GM12892 (cell line): ENCODE measurements at regions not wholly inside any gene's neighbourhood (a gene's known extent, or its start where the extent isn't known, plus 50 kb on each side); places are given as distances from the start of the nearest gene placed in this dataset.

ENCODE experiments used
- DNase-seq: peaks from one replicate; pipeline ENCODE4 v3.0.0; 2011; ENCODE audit not compliant: insufficient read length
- FAIRE-seq: peaks from 2 replicates; lab custom pipeline; 2011; peaks lifted over from hg19 to GRCh38; lab: Jason Lieb, UNC
- POLR2A ChIP-seq: IDR thresholded peaks from 2 replicates; pipeline ENCODE4 v1.6.1; 2011; ENCODE audit warnings: low read depth, low read length, control low read depth
- POLR2AphosphoS5 ChIP-seq: IDR thresholded peaks from 2 replicates; pipeline ENCODE4 v1.6.1; 2011; ENCODE audit warnings: low read depth, low read length, control low read depth
- TAF1 ChIP-seq: IDR thresholded peaks from 2 replicates; pipeline ENCODE4 v1.6.1; 2011; ENCODE audit warnings: low read depth, mild to moderate bottlenecking, control low read depth, low read length, borderline replicate concordance

DNA sequence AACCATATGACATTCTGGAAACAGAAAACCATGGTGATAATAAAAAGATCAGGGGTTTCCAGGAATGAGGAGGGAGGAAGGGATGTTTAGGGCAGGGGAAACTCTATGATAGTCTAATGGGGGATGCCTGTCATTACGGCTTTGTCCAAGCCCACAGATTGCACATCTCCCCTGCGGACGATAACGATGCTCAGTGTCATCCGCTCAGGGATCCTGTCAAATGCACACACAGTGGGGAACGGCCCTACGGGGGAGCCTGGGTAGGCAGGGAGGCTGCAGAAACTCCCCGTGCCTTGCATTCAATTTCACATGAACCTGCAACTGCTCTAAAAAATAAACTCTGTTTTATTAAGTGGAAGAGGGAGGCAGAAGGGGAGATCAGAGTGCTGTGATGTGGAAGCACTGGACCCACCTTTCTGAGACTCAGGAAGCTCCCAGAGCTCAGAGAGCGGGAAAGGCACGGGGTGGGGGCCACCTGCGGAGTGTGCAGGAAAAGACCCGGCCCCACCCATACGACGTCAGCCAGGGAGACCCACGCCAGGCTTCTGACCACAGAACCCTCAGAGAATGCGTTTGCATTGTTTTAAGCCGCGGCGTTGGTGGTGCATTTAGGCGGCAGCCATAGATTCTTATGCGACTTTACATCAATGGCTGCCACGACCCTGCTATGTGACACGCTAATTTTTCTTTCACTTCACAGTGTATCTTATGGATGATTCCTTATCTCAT is 543.5 kb downstream of the BRD1 start:
- no peak for FAIRE-seq
- TF ChIP-seq POLR2AphosphoS5 = no peak
- no peak for TF ChIP-seq TAF1
- no peak for TF ChIP-seq POLR2A
- DNase-seq = no peak

DNA sequence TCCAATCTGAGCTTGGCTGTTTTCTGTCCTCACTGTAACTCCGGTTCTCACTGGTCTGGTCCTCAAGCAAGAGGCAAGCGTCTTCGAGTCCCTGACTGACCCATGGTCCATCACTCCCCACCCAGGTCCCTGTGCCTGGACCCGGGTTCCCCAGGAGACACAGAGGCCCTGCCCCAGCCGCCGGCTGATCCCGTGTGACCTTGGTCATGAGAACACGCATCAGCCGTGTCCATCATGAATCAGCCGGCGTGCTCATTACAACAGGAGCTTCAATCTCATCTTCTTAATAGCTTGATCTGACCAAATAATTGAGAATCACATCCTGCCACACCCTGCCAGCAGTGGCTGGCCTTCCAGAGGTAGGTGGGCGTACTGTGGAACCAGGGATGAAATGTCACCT is 545.1 kb downstream of the BRD1 start:
- TF ChIP-seq POLR2AphosphoS5 (no peak), TAF1 (no peak), POLR2A (no peak)
- DNase-seq (no peak), FAIRE-seq (no peak)

- no peak for FAIRE-seq
- TF ChIP-seq POLR2A (no peak), TAF1 (no peak), POLR2AphosphoS5 (no peak)
- no peak for DNase-seq
These were observed 546.0 kb downstream of the BRD1 start for GRCh38 chr22:49281467-49282340.

DNA sequence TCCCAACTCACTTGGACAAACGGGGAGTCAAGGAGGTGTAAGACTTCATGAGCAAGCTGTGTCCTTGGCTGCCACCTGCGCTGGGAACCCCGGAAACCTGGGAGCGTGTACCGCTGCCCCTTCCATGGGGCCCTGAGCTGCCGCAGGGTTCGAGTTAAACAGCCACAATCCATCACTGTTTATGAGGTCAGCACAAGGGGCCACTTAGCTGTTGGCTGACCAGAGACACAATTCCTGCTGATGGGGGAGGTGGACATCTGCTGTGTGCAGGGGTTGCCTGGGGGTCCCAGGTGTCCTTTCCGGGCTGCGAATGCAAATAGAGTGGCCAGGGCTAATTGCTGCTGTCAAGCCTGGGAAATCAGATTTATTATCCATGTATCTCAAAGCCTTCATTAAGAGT is 549.3 kb downstream of the BRD1 start:
- FAIRE-seq (no peak), DNase-seq (no peak)
- no peak for TF ChIP-seq POLR2A
- no peak for TF ChIP-seq POLR2AphosphoS5
- no peak for TF ChIP-seq TAF1

DNA sequence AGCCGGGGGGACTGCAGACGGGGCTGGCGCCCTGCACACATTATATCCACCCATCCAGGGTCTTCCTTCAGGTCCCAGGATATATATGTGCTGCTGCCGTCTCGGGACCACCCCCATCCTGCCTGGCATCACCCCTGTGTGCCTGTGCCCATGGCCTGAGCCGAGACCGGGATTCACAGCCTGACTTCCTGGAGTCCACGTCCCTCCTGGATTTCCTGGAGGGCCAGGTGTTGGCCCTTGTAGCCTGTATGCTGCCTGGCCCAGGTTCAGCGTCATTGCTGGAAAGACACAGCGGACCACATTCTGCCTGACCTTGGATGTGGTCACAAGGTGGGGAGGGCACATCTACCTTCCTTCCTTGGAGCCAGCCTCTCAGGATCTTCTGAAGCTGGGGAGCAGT is 551.1 kb downstream of the BRD1 start:
- FAIRE-seq (no peak), DNase-seq (no peak)
- TF ChIP-seq POLR2A = no peak
- TF ChIP-seq POLR2AphosphoS5 = no peak
- TF ChIP-seq TAF1 = no peak

DNA sequence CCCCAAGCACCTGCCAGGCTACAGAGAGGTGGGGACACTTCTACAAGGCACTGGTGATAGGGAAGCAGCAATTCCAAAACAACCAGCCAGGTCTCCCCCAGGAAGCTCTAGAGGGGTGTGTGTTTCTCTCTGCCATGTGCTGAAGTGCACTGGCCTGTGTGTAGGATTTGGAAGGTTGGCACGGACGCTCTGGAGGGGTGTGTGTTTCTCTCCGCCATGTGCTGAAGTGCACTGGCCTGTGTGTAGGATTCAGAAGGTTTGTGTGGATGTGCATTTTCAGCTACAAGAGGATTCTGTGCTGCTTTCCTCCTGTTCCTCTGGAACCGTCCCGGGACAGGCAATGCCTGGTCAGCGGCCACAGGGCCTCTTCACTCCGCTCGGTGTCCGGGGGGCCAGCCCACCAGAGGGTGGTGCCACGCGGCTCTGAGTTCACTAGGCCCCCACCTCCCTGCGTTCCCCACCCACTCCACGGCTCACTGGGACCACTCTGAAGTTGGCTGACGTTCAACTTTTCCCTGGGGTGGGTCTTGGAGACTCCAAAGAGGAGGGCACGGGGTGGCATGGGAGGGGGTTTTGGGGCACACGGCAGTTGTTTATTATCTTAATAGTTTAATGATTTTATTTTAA is 552.8 kb downstream of the BRD1 start:
- TF ChIP-seq POLR2AphosphoS5 (no peak), POLR2A (no peak), TAF1 (no peak)
- FAIRE-seq (no peak), DNase-seq (no peak)

DNA sequence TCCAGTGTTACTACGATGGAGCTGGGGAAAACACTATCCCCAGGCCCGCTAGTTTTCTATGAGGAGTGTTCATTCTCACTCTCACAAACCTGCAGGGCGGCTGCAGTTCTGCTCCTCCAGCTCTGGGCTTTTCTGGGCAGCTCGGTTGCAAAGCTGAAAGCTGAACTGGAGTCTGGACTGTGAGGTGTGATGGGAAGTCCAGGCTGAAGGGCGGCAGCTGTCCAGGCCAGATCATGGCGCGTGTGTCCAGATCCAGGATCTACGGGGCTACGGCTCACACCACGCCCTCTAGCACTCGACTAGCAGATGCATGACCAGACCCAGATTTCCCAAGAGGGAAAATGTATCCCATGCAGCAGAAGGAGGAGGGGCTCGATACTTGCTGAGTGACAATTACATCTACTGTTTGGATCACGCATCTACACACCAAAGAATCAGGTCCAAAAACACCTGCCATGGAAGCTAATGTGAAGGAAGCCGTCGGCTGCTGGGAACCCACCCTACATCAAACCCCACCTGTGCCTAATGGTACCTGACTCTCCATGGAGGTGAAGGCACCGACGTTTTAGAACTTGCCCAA is 555.0 kb downstream of the BRD1 start:
- TF ChIP-seq POLR2AphosphoS5 = no peak
- no peak for TF ChIP-seq POLR2A
- TF ChIP-seq TAF1 = no peak
- FAIRE-seq = no peak
- no peak for DNase-seq

DNA sequence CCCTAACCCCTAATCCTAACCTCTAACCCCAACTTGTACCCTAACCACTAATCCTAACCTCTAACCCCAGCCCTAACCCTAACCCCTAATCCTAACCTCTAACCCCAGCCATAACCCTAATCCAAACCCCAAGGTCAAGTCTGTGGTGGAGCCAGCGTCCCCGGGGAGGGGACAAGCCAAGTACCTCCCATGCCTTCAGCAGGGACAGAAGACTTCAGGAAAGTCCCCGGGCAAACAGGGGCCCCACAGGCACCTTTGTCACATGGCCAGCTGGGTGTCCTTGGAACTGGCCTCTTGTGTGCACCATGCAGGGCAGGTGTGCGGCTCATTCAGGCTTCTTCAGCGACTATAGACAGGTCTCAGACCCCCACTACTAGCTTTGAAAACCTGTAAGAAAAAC is 555.8 kb downstream of the BRD1 start:
- no peak for FAIRE-seq
- TF ChIP-seq POLR2A (no peak), POLR2AphosphoS5 (no peak), TAF1 (no peak)
- DNase-seq = no peak

DNA sequence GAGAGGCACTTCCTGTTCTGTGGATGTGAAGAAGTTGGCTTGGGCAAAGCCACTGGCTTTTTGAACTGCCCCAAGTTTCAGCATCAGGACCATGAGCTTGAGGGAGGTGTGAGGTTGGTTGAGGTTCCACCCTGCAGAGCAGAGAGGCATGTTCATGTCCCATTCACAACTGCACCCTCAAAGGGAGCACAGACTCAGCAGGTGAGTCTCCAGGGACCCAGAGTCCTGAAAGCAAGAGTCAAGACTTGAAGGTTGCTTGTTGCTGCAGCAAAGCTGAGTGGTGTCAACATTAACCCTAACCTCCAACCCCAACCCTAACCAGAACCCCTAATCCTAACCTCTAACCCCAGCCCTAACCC is 556.3 kb downstream of the BRD1 start:
- no peak for DNase-seq

DNA sequence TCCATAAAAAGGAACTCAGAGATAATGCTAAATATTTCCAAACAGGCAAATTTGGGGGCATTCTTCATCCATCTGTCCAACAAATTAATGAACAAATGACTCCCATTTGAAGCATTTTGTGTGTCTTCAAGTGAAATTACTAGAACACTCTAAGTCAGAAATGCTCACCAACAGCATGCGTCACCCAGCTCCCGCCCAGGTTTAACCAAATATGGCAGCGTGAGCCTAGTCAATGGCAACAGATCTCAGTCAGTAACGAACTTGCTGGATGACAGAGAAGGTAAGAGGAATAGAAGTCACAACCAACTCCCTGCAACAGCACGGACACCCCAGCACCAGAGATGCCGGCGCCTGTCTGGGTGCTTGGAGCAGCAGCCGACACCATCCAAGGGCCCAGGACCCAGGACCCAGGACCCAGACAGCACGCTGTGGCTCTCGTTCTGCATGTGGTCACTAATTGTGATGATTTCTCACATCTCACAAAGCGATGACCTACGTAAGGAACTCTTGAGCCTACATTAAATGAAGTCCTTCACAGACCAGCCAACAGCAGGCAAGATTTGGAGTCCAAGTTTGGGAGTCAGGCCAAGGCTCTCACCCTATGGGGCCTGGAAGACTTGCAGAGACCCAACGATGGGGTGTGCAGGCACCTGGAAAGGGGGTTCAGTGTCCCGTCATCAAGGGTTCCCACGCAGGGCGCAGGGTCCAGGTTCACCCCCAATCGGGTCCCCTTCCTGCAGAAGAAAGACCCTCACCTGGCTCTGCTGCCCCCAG is 556.9 kb downstream of the BRD1 start:
- FAIRE-seq = no peak
- no peak for TF ChIP-seq POLR2AphosphoS5
- TF ChIP-seq TAF1 = no peak
- no peak for TF ChIP-seq POLR2A
- DNase-seq = no peak

More for the DNA sequence above, 556.3 kb downstream of the BRD1 start:
- no peak for FAIRE-seq
- no peak for TF ChIP-seq POLR2A

DNA sequence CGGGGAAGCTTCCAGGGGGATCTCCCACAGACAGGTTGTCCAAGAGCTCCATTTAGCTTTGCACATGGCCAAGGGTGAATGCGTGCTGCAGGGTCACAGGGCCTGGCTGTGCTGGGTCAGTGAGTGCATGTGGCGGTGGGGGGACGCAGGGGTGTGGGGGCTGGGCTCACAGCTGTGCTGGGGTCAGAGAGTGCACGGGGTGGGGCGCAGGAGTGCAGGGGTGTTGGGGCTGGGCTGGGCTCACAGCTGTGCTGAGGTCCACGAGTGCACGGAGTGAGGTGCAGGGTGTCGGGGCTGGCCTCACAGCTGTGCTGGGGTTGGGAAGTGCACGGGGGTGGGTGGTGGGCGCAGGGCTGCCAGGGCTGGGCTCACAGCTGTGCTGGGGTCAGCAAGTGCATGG is 557.7 kb downstream of the BRD1 start:
- no peak for TF ChIP-seq POLR2A
- no peak for TF ChIP-seq POLR2AphosphoS5
- TF ChIP-seq TAF1 = no peak
- DNase-seq (no peak), FAIRE-seq (no peak)
